ENCODE measurements at regions not wholly inside any gene's neighbourhood (a gene's known extent, or its start where the extent isn't known, plus 50 kb on each side); places are given as distances from the start of the nearest gene placed in this dataset.

DNA sequence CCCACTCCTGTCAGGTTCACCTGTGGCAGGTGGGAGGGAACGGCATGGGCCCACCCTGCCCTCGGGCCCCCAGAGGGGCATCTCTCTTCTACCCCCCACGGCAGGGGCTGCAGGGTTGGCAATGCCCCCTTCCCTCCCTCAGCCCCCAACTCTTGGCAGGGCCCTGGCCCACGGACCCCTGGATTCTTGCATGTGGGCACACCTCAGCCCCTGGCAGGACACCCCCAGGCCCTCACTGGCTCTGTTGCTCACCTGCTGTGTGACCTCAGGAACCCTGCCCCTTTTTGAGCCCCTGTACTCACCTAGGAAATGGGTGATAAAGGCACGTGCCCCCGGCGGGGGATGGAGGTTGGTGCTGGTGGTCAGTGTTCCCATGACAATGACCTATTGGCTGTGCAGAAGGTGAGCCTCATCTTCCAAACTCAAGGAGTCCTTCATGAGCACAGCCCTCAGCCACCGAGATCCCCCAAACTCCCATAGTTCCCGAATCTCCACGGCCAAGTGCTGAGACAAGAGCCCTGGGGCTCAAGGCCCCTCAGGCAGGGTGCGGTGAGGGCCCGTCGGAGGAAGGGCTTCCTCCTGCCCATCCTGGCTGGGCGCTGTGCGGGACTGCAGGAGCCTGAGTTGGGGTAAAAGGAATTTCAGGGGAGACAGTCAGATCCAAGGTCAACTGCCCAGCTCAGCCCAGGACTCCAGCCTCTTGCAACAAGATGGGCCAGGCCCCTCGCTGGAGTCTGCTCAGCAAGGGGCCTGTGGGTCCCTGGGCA lies 198.2 kb downstream of the IGLL1 start (continued):
- TF ChIP-seq ZNF431 (CRISPR knock-in tag; IDR thresholded peaks at IDR 0.05) (no peak), EZH2 (IDR thresholded peaks at IDR 0.05; ENCODE audit: borderline replicate concordance, low read depth, low read length) (no peak), KAT2B (IDR thresholded peaks at IDR 0.05; ENCODE audit: low read depth, low read length) (no peak), NFIC (IDR thresholded peaks at IDR 0.05) (no peak), ETV6 (IDR thresholded peaks at IDR 0.05; ENCODE audit: borderline replicate concordance in 1 of 2, low read depth in 2 of 2, low read length in 1 of 2) (no peak), ETV6 (CRISPR knock-in tag; IDR thresholded peaks at IDR 0.05; ENCODE audit: borderline replicate concordance) (no peak)

DNA sequence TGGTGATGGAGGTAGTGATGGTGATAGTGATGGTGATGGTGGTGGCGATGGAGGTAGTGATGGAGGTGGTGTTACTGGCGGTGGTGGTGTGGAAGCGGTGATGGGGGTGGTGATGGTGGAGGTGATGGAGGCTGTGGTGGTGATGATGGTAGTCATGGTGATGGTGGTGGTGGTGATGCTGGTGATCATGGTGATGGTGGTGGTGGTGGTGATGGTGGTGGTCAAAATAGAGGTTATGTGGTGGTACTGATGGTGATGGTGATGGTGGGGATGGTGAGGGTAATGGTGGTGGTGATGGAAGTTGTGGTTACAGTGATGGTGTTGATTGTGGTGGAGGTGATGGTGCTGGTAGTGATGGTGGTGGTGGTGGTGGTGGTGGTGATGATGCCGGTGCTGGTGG lies 199.2 kb downstream of the IGLL1 start:
- DNase-seq (ENCODE audit: extremely low read depth in 1 of 4, low spot score in 3 of 4), result no peak
- ATAC-seq, result no peak
- Histone ChIP-seq H4K20me1 (replicated peaks; ENCODE audit: control insufficient read depth, insufficient read depth, low read length) (0 out of 2 replicates have a peak, but pooled peaks cover 5% of the 10 kb centered on the region), H2AFZ (ENCODE audit: low read depth, low read length) (no peak overlapping the region), H3K9me1 (ENCODE audit: control insufficient read depth, insufficient read depth, low read length) (no peaks in the 10 kb centered on the region), H3K9ac (ENCODE audit: insufficient read depth in 1 of 2, low read depth in 2 of 2, low read length in 2 of 2) (no peak overlapping the region), H3K27me3 (ENCODE audit: control insufficient read depth in 2 of 2, insufficient read depth in 2 of 2, low read length in 2 of 2) (peaks cover 0 to 5% of the 10 kb centered on the region in 2 experiments; a peak in 1 of 5 replicates), H3K9me3 (replicated peaks; ENCODE audit: control insufficient read depth, insufficient read depth, low read depth, low read length) (no peaks in the 10 kb centered on the region), H3K79me2 (ENCODE audit: control insufficient read depth, insufficient read depth, low read length) (no peaks in the 10 kb centered on the region), H3K4me2 (ENCODE audit: insufficient read depth, low read length) (no peak overlapping the region), H3K4me1 (replicated peaks in 1 of 2; ENCODE audit: control insufficient read depth in 2 of 2, insufficient read depth in 2 of 2, low read length in 2 of 2) (peaks cover 0 to 13% of the 10 kb centered on the region in 2 experiments; a peak in 2 of 5 replicates), H3K4me3 (no peak overlapping the region), H3K27ac (ENCODE audit: extremely low read depth, low read depth, low read length) (no peak overlapping the region), H3K36me3 (ENCODE audit: control insufficient read depth, insufficient read depth, low read length) (no peaks in the 10 kb centered on the region)
- BruUV-seq (replicated peaks), result no TSS peak
- TF ChIP-seq ZNF586 (CRISPR knock-in tag; conservative IDR thresholded peaks at IDR 0.05), result no peak
- TF ChIP-seq RFX1 (IDR thresholded peaks at IDR 0.05), result peak; percentile 39; the same call in 1 of the 2 replicates
- 17% methylated on average over 1 of the region's 4 CpGs for WGBS (ENCODE audit: insufficient coverage, low coverage, missing lambda C conversion rate)
- CTCF ChIA-PET (ENCODE audit: low intra/inter-chr PET ratio), result no interaction called here
- POLR2A ChIA-PET, result no interaction called here
- no peak for FAIRE-seq
- intact Hi-C loops (cut with micrococcal nuclease), result no loop called here
- in situ Hi-C loops (cut with MboI), result loop anchor here (10.0 to 25.0 kb wide), 2 partner anchors 76 to 419 kb away; no protein-coding TSS in a partner anchor

All from K562 (cell line).